GM21825 (cell line): ENCODE measurements at regions not wholly inside any gene's neighbourhood (a gene's known extent, or its start where the extent isn't known, plus 50 kb on each side); places are given as distances from the start of the nearest gene placed in this dataset.
"Not testable (repeated sequence)": the region's sequence is repeated elsewhere in the genome, so short reads cannot be mapped to it uniquely, and the experiment has no call there.

ENCODE experiments used
- ATAC-seq: cut with Tn5 transposase; IDR thresholded peaks from one replicate; pipeline ENCODE4 v1.9.1; 2021; ENCODE audit warnings: mild to moderate bottlenecking, moderate library complexity; ENCODE audit not compliant: unreplicated experiment

- no peak for ATAC-seq
Measured at GRCh38 chr5:14953075-14953607, 81.6 kb upstream of the ANKH start.

GRCh38 chr5:14948383-14948782, 76.8 kb upstream of the ANKH start:
- ATAC-seq = no peak

DNA sequence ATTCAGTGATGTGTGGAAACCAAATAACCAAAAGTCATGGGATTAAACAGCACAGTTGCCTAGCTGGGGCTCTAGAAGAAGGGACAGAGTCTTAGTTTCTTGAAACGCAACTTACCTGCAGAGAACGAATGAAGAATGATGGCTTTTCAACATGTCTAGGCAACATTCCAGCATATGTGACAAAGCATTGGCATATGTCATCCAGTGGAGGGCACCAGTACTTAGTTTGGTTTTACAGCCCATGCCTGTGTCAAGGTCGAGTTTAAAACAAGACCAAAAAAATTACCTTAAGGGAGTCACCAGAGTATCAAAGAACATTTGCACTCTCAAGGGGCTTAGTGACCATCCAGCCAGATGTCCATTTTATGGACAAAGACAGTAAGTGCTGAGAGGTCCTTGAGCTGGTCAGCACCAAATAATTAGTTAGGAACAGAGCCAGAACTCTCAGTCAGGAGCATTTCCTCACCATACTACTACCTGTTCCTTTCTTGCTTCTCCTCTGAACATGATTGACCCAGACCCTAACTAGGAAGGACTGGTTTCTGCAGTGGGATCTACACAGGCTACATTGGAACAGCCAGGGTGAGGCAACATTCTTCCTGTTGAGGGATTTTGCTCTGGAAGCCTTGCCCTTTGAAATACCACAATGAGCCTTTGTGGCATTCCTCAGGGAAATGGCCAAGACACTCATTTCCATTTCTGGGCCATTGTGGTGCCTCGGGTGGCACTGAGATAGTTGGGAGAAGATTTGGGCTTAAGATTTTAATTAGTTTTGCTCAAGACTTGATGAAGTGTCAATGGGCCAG, 75.4 kb upstream of the ANKH start:
- ATAC-seq = peak; percentile 52

- no peak for ATAC-seq
Measured at GRCh38 chr5:14945450-14945849, 73.9 kb upstream of the ANKH start.

GRCh38 chr5:14944996-14945395, 73.4 kb upstream of the ANKH start:
- no peak for ATAC-seq

- ATAC-seq = no peak
Measured at GRCh38 chr5:14944350-14944739, 72.8 kb upstream of the ANKH start.

DNA sequence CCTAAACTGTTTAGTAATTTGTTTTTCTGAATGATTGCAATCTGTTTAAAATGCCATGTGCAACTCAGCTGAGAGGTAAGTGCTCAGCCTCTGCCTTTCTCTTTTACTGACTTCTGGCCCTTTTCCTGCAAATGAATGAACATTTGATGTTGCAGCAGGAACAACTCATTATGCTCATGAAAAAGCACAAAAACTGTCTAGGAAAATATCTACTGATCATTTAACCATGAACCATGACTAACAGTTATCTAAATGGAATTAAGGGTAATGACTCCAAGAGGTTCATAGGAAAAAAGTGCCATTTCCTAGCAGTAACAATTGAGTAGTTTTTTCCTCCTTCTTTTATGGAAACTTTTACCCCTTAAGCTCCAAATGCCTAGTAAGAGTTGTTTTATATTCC, 70.6 kb upstream of the ANKH start:
- no peak for ATAC-seq

- ATAC-seq = no peak
Measured at GRCh38 chr5:14937254-14937653, 65.7 kb upstream of the ANKH start.

- no peak for ATAC-seq
Measured at GRCh38 chr5:14936588-14936987, 65.0 kb upstream of the ANKH start.

GRCh38 chr5:14935341-14935740, 63.8 kb upstream of the ANKH start:
- ATAC-seq = no peak

DNA sequence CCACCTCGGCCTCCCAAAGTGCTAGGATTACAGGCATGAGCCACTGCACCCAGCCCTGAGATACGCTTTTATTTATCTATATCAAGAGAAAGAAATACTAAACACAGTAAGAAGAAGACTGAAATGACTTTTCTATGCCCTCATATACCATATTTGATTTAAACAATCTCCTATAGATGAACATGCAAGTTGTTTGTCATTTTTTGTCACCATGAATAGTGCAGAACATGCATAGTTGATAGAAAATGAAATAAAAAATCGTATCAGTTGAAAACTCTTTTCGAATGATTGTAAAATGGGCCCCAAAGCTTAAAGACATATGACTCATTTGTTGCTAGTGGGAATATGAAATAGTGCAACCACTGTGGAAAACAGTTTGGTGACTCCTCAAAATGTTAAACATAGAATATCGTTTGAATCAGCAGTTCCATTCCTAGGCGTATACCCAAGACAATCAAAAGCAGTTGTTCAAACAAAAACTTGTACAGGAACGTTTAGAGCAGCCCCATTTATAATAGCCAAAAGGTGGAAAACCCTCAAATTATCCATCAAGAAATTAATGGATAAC, 61.4 kb upstream of the ANKH start:
- ATAC-seq = no peak

DNA sequence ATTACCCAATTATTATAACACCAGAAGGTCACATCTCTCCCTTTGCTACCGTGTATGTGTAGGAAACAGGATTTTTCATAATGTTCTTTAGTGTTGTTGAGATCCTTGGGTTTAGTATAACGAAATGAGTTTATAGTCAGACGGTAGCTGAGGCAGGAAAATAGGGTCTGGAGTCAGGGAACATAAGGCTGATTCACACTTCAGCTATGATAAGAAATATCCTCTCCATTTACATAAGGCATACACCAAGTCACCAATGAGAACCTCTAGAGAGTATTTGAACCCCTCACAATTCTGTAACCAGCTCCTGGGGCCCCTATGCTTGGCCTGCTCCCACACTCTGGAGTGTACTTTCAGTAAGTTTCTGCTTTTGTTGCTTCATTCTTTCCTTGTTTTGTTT, 58.9 kb upstream of the ANKH start:
- ATAC-seq = no peak

- no peak for ATAC-seq
Measured at GRCh38 chr5:14929293-14930065, 57.9 kb upstream of the ANKH start.

DNA sequence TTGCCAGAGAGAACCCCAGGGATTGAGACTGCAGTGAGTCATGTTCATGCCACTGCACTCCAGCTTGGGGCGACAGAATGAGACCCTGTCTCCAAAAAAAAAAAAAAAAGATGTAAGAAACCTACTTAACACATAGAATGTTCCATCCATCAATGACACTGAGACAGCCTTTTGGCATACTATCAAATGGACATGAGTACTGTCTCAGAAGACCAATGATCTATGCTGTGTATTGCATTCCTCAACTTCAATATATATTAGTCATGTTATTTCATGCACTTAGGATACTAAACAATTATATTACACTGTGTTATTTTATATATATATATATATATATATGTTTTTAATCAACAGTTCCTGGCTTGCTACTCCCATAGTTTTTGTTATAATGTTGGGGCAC, 57.1 kb upstream of the ANKH start:
- no peak for ATAC-seq

- no peak for ATAC-seq
Measured at GRCh38 chr5:14925326-14925725, 53.7 kb upstream of the ANKH start.

- ATAC-seq = not testable (repeated sequence)
Measured at GRCh38 chr5:14922952-14923351, 51.4 kb upstream of the ANKH start.

- no peak for ATAC-seq
Measured at GRCh38 chr5:14922456-14922855, 50.9 kb upstream of the ANKH start.
